ENCODE measurements at regions not wholly inside any gene's neighbourhood (a gene's known extent, or its start where the extent isn't known, plus 50 kb on each side); places are given as distances from the start of the nearest gene placed in this dataset.

DNA sequence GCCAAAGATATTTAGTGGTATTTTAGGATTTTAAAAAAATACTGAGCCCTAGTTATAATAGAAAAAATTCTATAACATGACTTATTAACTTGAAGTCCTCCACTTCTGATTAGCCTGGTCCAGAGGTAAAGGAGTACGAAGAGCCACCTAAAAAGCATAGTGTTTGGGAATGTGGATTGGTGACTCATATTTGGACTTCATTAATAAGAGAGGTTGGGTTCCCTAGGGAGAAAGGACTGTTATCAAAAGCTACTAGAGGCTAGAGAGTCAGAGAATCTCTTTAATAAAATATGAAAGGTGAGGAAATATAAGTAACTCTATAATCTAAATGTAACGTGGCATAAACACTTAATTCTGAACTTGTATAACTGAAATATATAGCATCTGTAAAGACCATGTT lies 180.7 kb upstream of the TARS1 start:
- DNase-seq (no peak), ATAC-seq (no peak)
- Histone ChIP-seq H3K36me3 (no peaks in the 10 kb centered on the region), H3K27ac (no peak overlapping the region), H3K4me3 (no peak overlapping the region), H3K27me3 (no peaks in the 10 kb centered on the region), H3K4me1 (no peaks in the 10 kb centered on the region), H3K9me3 (no peaks in the 10 kb centered on the region)
- TF ChIP-seq, protein P1, sequence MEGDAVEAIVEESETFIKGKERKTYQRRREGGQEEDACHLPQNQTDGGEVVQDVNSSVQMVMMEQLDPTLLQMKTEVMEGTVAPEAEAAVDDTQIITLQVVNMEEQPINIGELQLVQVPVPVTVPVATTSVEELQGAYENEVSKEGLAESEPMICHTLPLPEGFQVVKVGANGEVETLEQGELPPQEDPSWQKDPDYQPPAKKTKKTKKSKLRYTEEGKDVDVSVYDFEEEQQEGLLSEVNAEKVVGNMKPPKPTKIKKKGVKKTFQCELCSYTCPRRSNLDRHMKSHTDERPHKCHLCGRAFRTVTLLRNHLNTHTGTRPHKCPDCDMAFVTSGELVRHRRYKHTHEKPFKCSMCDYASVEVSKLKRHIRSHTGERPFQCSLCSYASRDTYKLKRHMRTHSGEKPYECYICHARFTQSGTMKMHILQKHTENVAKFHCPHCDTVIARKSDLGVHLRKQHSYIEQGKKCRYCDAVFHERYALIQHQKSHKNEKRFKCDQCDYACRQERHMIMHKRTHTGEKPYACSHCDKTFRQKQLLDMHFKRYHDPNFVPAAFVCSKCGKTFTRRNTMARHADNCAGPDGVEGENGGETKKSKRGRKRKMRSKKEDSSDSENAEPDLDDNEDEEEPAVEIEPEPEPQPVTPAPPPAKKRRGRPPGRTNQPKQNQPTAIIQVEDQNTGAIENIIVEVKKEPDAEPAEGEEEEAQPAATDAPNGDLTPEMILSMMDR (IDR thresholded peaks at IDR 0.05 in 4 of 5, conservative IDR thresholded peaks at IDR 0.05 in 1 of 5): no peak
- TF ChIP-seq POLR2A (IDR thresholded peaks at IDR 0.05): no peak
- intact Hi-C loops (cut with DNase I; ENCODE audit: low total_unique reads) (no loop called here), in situ Hi-C loops (cut with MboI; ENCODE audit: low sequenced_read_pairs in 4 of 4) (no loop called here)

DNA sequence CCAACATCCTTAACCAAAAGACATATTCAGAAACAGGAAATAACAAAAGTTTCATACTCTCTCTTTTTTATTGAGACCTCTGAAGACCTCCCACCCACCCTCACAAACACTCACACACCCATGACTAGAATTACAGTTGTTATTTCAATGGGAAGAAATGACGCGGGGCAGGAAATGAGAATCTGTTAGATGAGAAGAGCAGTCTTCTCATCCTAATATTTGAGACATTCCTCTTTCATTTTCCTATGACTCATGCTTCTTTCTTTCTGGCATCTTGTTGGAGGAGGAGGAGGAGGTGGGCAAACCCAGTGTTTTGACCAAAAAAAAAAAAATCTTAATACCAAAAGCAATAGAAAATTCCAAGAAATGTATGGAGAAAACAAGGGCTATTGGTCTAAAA lies 179.5 kb upstream of the TARS1 start:
- in situ Hi-C loops (cut with MboI; ENCODE audit: low sequenced_read_pairs in 4 of 4): no loop called here

DNA sequence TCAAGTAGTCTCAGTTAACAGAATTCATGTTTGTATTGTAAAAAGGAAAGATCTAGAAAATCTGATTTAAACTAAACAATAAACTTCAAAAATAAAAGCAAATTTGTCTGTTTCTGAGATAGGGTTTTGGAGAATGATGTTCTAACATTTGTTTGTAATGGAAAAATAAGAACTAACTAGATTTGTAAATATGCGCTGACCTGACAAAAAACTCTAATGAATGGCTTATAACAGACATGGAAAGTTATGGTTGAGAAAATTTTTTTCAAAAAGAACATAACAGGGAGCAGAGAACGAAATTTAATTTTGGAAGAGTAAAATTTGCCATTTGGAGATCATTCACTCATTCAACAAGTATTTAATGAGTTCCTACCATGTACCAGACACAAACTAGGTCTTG lies 179.0 kb upstream of the TARS1 start:
- H3K27me3 ChIP-seq: no peaks in the 10 kb centered on the region
- H3K27ac ChIP-seq: no peak overlapping the region
- TF ChIP-seq, protein P1 (IDR thresholded peaks at IDR 0.05 in 4 of 5, conservative IDR thresholded peaks at IDR 0.05 in 1 of 5): no peak
- TF ChIP-seq POLR2A (IDR thresholded peaks at IDR 0.05): no peak
- no peak for DNase-seq
- H3K36me3 ChIP-seq: no peaks in the 10 kb centered on the region
- H3K4me3 ChIP-seq: no peak overlapping the region
- in situ Hi-C loops (cut with MboI; ENCODE audit: low sequenced_read_pairs in 4 of 4) (no loop called here), intact Hi-C loops (cut with DNase I; ENCODE audit: low total_unique reads) (no loop called here)
- ATAC-seq: no peak
- no peaks in the 10 kb centered on the region for H3K4me1 ChIP-seq
- no peaks in the 10 kb centered on the region for H3K9me3 ChIP-seq

More for the DNA sequence above, 179.5 kb upstream of the TARS1 start:
- Histone ChIP-seq H3K4me1 (no peaks in the 10 kb centered on the region), H3K36me3 (no peaks in the 10 kb centered on the region), H3K4me3 (no peak overlapping the region), H3K27me3 (no peaks in the 10 kb centered on the region), H3K27ac (no peak overlapping the region), H3K9me3 (no peaks in the 10 kb centered on the region)
- no peak for TF ChIP-seq POLR2A (IDR thresholded peaks at IDR 0.05)
- TF ChIP-seq, protein P1 (IDR thresholded peaks at IDR 0.05 in 4 of 5, conservative IDR thresholded peaks at IDR 0.05 in 1 of 5): no peak
- intact Hi-C loops (cut with DNase I; ENCODE audit: low total_unique reads): no loop called here
- DNase-seq (no peak), ATAC-seq (no peak)

DNA sequence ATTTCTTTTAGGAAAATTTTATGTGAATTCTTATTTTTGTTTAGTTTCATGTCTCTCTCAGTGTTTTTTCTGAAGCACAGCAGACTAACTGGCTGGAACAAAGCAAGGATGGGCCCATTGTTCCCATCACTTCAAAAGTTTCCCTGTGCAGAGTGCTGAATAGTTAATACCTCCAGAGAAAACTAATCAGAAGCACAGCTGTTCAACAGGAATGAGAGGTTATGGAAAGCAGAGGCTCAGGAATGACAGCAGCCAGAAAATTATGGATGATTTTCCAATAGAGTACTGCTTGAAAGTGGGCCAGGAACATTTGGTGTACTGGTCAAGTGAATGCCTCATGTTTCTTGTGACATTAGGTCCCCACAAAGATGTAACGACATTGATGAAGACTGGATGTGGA lies 173.0 kb upstream of the TARS1 start:
- H3K36me3 ChIP-seq: no peaks in the 10 kb centered on the region
- intact Hi-C loops (cut with DNase I; ENCODE audit: low total_unique reads) (no loop called here), in situ Hi-C loops (cut with MboI; ENCODE audit: low sequenced_read_pairs in 4 of 4) (no loop called here)
- ATAC-seq (no peak), DNase-seq (no peak)
- no peak overlapping the region for H3K4me3 ChIP-seq
- no peaks in the 10 kb centered on the region for H3K9me3 ChIP-seq
- H3K27ac ChIP-seq: no peak overlapping the region
- TF ChIP-seq, protein P1 (IDR thresholded peaks at IDR 0.05 in 4 of 5, conservative IDR thresholded peaks at IDR 0.05 in 1 of 5): no peak
- no peak for TF ChIP-seq POLR2A (IDR thresholded peaks at IDR 0.05)
- no peaks in the 10 kb centered on the region for H3K27me3 ChIP-seq
- no peaks in the 10 kb centered on the region for H3K4me1 ChIP-seq

DNA sequence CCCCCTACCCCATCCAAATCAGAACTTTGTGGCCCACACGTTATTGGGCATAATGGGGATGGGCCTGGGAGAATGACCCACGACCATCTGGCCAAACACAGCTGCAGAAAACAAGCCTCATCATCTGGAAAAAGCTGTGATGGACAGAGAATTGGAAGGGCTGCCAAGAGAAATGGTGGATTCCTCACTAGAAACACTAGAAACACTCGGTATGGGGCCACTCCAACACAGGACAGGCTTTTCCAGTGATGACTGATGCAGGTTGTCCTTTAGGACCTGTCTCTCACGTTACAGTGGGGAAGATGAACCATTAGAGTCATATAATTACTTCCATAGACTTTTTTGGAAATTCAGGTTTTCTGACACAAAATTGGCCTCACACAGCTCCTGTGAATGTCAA lies 172.4 kb upstream of the TARS1 start:
- in situ Hi-C loops (cut with MboI; ENCODE audit: low sequenced_read_pairs in 4 of 4): no loop called here
- H3K27ac ChIP-seq: no peak overlapping the region
- H3K9me3 ChIP-seq: no peaks in the 10 kb centered on the region
- TF ChIP-seq, protein P1 (IDR thresholded peaks at IDR 0.05 in 4 of 5, conservative IDR thresholded peaks at IDR 0.05 in 1 of 5): no peak
- no peak for TF ChIP-seq POLR2A (IDR thresholded peaks at IDR 0.05)
- H3K4me3 ChIP-seq: no peak overlapping the region
- H3K36me3 ChIP-seq: no peaks in the 10 kb centered on the region
- no peaks in the 10 kb centered on the region for H3K27me3 ChIP-seq
- H3K4me1 ChIP-seq: no peaks in the 10 kb centered on the region
- ATAC-seq (no peak), DNase-seq (no peak)
- intact Hi-C loops (cut with DNase I; ENCODE audit: low total_unique reads): no loop called here
